ENCODE measurements at regions not wholly inside any gene's neighbourhood (a gene's known extent, or its start where the extent isn't known, plus 50 kb on each side); places are given as distances from the start of the nearest gene placed in this dataset.

DNA sequence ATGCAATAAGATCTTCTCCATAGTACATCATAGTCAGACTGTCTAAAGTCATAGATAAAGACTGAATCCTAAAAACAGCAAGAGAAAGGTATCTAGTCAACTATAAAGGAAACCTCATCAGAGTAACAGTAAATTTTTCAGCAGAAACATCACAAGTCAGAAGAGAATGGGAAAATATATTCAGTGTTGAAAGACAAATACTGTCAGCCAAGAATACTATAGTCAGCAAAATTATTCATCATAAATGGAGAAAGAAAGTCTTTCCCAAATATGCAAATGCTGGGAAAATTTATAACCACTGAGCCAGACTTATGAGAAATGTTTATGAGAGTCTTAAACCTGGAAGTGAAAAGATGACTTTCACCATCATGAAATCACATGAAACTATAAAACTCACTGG lies 136.7 kb downstream of the KDR start:
- DNase-seq: no peak

GRCh38 chr4:54986095-54986846 lies 139.1 kb downstream of the KDR start:
- no peak for DNase-seq

GRCh38 chr4:54976682-54977081 lies 148.7 kb downstream of the KDR start:
- no peak for DNase-seq

- no peak for DNase-seq
Measured at GRCh38 chr4:54976031-54976430, 149.4 kb downstream of the KDR start.

DNA sequence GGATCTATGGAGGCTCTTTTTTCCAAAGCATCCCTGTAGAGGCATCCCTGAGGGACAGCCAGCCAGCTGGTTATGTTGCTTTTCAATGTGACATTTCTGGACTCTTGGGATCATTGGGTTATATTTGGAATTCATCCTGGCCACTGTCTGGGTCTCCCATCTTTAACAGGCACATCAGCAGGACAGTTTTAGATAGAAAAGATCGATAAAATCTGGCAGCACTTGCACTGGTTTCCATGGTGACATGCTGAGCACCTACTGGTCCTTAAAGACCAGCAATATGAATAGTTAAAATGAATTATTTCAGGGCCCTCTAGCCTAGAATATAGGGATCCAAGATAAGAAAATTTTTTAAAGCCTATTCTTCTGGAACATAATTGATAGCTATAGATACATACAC lies 151.6 kb downstream of the KDR start:
- DNase-seq: no peak

- no peak for DNase-seq
Measured at GRCh38 chr4:54971474-54971950, 153.9 kb downstream of the KDR start.

- DNase-seq: no peak
Measured at GRCh38 chr4:54967289-54967688, 158.1 kb downstream of the KDR start.

DNA sequence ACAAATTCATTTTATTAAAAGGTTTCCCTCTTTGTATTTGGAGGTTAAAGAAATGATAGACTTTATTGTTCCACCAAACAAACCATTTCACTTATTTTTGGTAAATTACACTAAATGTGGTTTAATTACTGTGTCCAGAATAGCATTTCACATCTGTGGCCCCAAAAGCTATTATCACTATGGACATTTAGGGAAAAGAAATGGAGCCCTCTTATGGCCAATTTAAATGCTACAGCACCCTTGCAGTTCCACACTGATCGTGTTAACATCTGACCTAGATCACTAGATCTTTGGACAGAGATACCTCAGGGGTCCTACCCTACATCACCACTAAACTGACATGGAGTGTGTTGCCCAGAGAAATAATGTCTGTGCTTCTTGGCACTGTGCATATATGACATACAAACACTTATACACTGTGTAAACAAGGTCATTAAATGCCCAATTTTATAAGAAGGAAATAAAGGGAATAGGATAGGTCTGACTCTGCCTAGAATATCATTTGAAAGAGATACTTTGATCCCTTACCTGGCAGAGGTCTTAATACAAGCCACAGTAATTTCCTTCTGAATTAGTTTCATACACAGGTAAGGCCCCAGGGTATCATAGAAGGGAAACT lies 163.9 kb downstream of the KDR start:
- DNase-seq: no peak

- DNase-seq: no peak
Measured at GRCh38 chr4:54959651-54960116, 165.7 kb downstream of the KDR start.

- no peak for DNase-seq
Measured at GRCh38 chr4:54959131-54959530, 166.3 kb downstream of the KDR start.

DNA sequence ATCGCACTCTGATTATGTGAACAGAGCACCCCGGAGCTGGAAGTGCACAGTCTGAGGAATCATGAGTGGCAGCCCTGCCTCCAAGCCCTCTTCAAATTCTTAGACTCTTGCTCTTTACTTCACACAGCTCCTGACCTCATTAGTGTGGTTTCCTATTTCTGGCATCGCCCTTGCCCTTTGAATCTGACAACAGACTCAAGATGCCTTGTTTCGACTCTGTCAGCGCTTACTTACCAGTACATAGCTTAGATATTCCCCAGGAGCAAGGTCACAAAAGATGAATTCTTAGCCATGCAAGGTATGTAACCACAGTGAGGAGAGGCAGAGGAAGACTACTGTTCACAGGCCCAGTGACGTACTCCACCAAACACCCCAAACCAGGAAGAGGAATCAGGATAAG lies 167.2 kb downstream of the KDR start:
- DNase-seq: no peak

DNA sequence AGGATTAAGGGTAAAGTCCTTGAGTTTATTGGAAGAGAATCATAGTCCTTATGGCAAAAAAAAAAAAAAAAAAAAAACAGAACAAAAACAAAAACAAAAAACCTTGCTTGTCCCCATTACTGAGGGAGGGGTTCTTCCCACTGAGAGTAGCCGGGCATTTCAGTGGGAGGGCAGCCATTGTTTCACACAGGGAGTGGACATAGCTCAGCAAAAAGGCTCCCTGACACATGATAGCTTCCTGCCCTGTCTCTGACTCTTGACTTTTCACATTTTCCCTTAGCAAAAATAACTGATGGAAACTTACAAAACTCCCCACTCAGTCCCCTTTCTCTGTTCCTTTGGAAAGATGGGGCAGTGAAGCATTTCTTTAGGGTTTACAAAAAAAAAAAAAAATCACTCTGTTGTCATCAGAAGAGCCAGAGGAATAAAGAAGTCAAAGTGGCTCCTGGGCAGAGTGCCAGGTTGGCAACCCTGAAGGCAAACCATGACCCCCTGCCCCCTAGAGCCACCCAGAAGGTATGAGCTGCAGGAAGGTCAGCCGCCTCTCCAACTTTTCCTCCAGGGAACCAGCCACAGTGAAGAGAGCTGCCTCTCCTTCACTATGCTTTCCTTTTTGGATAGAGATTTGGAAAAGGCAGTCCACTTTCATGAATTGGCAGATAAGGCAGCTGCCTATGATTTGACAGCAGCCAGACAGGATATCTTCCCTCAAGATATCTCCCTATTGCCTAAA lies 170.6 kb downstream of the KDR start:
- DNase-seq: no peak

DNA sequence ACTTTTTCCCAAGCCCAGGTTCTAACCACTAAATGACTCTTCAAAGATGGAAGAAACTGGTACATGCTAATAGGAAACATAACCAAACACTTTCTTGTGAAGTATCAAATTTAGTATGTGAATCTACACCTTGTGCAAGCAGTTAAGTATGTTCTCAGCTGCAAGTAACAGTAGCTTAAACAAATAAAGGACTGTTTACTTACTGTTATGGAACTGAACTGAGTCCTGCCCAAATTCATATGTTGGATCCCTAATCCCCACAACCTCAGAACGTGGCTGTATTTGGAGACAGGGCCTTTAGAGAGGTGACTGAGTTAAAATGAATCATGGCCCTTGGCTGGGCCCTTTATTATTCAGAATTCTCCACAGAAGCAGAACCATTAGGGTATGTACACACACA lies 178.7 kb downstream of the KDR start:
- DNase-seq: no peak

DNA sequence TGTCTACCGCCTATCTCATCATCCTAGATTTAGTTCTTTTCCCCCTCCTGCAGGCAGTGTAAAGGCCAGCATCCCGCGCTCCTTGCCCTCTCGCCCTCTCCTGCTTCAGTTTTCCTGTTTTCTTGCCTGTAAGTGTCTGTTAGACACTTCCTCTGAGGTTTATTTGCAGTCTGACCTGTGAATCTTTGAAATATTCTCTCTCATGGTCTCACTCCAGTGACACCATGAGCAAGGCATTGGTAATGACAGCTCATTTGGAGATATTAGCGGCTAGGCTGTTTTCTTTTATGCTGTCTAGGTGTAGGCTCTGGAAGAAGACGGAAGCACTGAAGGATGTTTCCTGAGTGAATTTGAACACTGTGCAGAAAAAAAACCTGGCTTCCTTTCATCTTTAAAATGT lies 179.6 kb downstream of the KDR start:
- DNase-seq: no peak

GRCh38 chr4:54942721-54943120 lies 182.7 kb downstream of the KDR start:
- peak; percentile 10 for DNase-seq

DNA sequence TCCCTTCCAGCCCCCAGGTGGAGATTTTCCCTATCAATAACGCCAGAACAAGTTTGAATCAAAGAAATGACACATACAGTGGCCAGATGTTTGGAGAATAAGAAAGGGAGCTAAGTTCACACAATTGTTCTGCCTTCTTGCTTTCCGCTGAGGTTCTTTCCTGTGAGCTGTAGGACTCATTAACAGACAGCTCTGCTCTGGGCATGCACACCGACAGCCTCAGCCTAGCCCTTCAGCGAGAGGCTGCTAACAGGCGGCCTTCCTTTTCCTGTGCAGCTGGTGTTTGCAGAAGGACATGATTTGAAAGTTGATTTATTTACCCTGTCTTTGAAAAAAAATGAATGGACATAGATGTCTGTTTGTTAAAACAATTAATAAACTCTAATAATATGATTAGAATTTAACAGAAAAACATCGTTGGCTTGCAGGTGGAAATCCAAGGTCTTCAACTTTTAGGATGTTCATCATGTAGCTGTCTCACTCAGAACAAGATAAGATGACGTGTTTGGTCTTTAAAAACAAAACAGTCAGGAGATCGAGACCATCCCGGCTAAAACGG lies 183.3 kb downstream of the KDR start:
- peak; percentile 2 for DNase-seq

- DNase-seq: peak; percentile 46
Measured at GRCh38 chr4:54940996-54941865, 184.2 kb downstream of the KDR start.

DNA sequence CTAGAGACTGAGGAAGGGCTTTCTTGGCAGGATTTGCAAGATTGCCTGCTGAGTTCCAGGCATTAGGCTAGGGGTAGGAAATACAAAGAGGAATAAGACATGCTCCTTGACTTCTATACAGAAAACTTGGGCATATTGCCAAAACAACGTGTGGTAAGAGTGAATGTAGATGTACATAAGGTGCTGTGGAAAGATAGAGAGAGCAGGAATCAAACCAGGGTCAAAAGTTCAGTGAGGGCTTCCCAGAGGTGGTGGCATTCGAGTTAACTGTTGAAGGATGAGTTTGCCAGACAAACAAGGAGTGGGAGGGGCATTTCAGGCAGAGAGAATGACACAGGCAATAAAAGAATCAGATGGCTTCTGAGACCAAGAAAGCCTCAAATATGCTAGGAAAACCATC lies 187.9 kb downstream of the KDR start:
- DNase-seq: no peak

- DNase-seq: no peak
Measured at GRCh38 chr4:54933579-54933978, 191.8 kb downstream of the KDR start.

DNA sequence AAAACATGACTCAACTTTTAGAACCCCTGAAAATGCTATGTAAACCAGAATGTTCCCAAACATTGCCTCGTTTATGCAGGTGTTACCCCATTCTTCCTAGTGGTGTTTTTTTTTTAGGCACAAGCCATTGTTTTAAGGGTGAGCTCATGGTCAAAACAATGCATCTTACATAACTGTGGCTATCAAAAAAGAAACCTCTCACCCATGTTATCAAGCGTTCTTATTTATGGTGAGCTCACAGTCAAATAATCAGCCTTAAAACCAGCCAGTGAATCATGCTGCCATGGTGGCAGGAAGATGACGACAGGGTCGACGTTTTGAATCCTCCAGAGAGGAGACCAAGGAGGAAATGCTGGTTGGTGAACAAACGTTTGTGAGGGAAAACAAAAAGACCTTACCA lies 195.2 kb downstream of the KDR start:
- DNase-seq: no peak

DNA sequence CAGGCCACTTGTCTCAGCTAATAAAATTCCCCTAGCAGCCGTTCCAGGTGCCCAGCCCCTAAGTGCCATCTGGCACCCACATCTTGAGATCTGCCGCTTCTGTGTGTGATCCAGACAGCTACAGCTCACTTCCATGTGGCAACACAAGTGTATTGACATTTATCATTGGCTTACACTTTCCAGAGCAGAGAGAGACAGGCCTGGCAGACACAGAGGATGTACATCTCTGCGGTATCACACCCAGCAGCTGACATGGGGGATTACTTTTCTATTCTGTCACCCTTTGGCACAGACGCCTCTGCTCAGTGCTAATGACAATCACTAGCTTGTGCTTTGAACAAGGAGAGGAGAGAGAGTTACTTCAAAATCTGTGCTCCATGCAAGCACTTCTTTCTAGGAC lies 195.9 kb downstream of the KDR start:
- no peak for DNase-seq

DNA sequence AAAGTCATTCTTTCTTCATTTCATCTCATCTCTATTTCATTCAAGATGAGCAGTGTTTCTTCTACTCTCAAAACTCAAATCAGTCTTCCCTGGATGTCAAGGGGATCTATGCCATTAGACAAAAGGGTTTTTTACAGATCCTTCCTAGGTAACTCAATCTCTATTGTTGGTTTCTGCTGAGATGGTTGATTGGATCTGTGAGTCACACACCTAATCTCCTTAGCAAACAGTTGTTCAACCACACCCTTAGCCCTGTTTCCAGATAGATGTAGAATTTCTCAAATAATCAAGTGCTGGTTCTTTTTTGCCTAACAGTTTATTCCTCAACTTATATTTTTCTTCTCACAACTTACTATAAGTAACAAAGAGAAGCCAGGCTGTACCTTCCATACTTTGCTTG lies 200.5 kb downstream of the KDR start:
- no peak for DNase-seq

DNA sequence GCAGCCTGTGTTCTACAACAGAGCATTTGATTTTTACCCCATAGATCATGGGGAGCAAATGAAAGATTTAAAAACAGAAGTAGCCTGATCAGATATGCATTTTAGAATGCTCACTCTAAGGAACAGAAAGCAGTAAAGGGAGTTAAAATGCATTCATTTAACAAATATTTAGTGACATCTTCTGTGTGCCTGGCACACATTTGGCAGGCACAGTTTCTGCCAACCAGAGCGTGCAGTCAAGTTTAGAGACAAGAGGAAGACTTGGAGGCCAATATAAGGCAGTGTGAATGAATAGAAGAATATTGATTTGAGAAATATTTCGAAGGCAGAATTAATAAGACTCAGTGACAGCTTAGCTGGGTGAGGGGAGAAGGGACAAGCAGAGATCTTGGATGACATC lies 210.1 kb downstream of the KDR start:
- DNase-seq: no peak

Measured in stimulated activated naive CD4-positive, alpha-beta T cell treated with Interleukin-2 at 50 U/mL for 16 hours (primary cell).